GM12878 (cell line): ENCODE measurements at regions not wholly inside any gene's neighbourhood (a gene's known extent, or its start where the extent isn't known, plus 50 kb on each side); places are given as distances from the start of the nearest gene placed in this dataset.

Source experiments
- ATAC-seq: fragments of 200-7000 bp; cut with Tn5 transposase; 3 replicates; pipeline ENCODE4 v1.9.1; 2020; ENCODE audit warnings: mild to moderate bottlenecking, moderate library complexity
- BruUV-seq: library from RNA; stranded (reverse); fragments of 400-500 nt; replicated peaks from 2 replicates; lab custom pipeline; 2021; lab: Mats Ljungman, UMichigan
- CTCF ChIA-PET: fragments of 300-600 bp; sonication (Branson Sonifier 250); formaldehyde crosslinking; extraction: SDS; loops from one replicate; lab custom pipeline; 2021; ENCODE audit warnings: inconsistent platforms; lab: Yijun Ruan, JAX
- POLR2A ChIA-PET: fragments of 350-600 bp; formaldehyde crosslinking; extraction: SDS; loops from one replicate; lab custom pipeline; 2021; ENCODE audit warnings: inconsistent platforms; lab: Charles Lee
- RAD21 ChIA-PET: fragments of 300-600 bp; sonication (Branson Sonifier 250); formaldehyde crosslinking; loops from one replicate; lab custom pipeline; 2023; ENCODE audit warnings: antibody characterized with exemption; ENCODE audit not compliant: unreplicated experiment; lab: Charles Lee
- SMC1A ChIA-PET: fragments of 300-600 bp; sonication (Branson Sonifier 250); formaldehyde crosslinking; loops from one replicate; lab custom pipeline; 2023; ENCODE audit not compliant: unreplicated experiment, uncharacterized antibody; lab: Charles Lee
- DNase-seq: peaks from one replicate; pipeline ENCODE4 v3.0.0-alpha.2; 2011; ENCODE audit warnings: low read depth, low spot score
- FAIRE-seq: peaks from 3 replicates; lab custom pipeline; 2011; peaks lifted over from hg19 to GRCh38; lab: Jason Lieb, UNC
- H2AFZ ChIP-seq: 2 replicates; pipeline ENCODE4 v1.6.0; 2011; ENCODE audit warnings: low read depth, low read length, control low read depth; ENCODE audit not compliant: control insufficient read depth
- H3K27ac ChIP-seq: 2 replicates; pipeline ENCODE4 v1.5.1; 2011; ENCODE audit warnings: control low read depth; ENCODE audit not compliant: control insufficient read depth, insufficient read depth
- H3K27me3 ChIP-seq, 2 experiments: replicated peaks in 1 of 2; 2 replicates each; pipeline versions ENCODE4 v1.6.0 to v1.6.1; 2011; ENCODE audit warnings: low read length in 1 of 2; ENCODE audit not compliant: control insufficient read depth in 2 of 2, insufficient read depth in 2 of 2
- H3K36me3 ChIP-seq, 2 experiments: 2 replicates each; pipeline ENCODE4 v1.5.1; 2011; ENCODE audit warnings: low read length in 1 of 2; ENCODE audit not compliant: control insufficient read depth in 2 of 2, insufficient read depth in 2 of 2
- H3K4me1 ChIP-seq: 2 replicates; pipeline ENCODE4 v1.6.1; 2011; ENCODE audit warnings: mild to moderate bottlenecking, low read length, moderate library complexity, mixed read lengths; ENCODE audit not compliant: control insufficient read depth, insufficient read depth
- H3K4me2 ChIP-seq: 2 replicates; pipeline ENCODE4 v1.6.0; 2011; ENCODE audit warnings: control low read depth; ENCODE audit not compliant: control insufficient read depth, insufficient read depth
- H3K4me3 ChIP-seq: fragments of 200-600 bp; sonication (generic); 2 replicates; pipeline ENCODE4 v1.5.1; 2016
- H3K79me2 ChIP-seq: 2 replicates; pipeline ENCODE4 v1.6.0; 2011; ENCODE audit warnings: low read length; ENCODE audit not compliant: control insufficient read depth, insufficient read depth
- H3K9ac ChIP-seq: 2 replicates; pipeline ENCODE4 v1.8.0; 2011; ENCODE audit warnings: low read length, control low read depth, mixed read lengths; ENCODE audit not compliant: control insufficient read depth, insufficient read depth
- H3K9me3 ChIP-seq: replicated peaks from 3 replicates; pipeline ENCODE4 v1.5.1; 2011; ENCODE audit warnings: mild to moderate bottlenecking, low read length; ENCODE audit not compliant: control insufficient read depth, insufficient read depth
- H4K20me1 ChIP-seq: 2 replicates; pipeline ENCODE4 v1.6.0; 2011; ENCODE audit not compliant: control insufficient read depth, insufficient read depth
- ATF2 ChIP-seq: IDR thresholded peaks from 2 replicates; pipeline ENCODE4 v1.6.1; 2012; ENCODE audit warnings: low read length, inconsistent platforms
- BCL11A ChIP-seq: IDR thresholded peaks from 2 replicates; pipeline ENCODE4 v1.6.1; 2011; ENCODE audit warnings: low read depth, low read length
- BHLHE40 ChIP-seq, 2 experiments: fragments of 450-650 bp in 1 of 2; IDR thresholded peaks; 2 replicates each; pipeline ENCODE4 v1.6.1; 2011 to 2017; ENCODE audit warnings: low read depth in 2 of 2, borderline replicate concordance in 1 of 2, improper control_type of control experiment in 1 of 2, low read length in 1 of 2, mild to moderate bottlenecking in 1 of 2
- ELK1 ChIP-seq: IDR thresholded peaks from 2 replicates; pipeline ENCODE4 v1.6.1; 2012; ENCODE audit warnings: low read depth, low read length, improper control_type of control experiment
- IRF5 ChIP-seq: fragments of 450-650 bp; IDR thresholded peaks from 2 replicates; pipeline ENCODE4 v1.6.1; 2017; ENCODE audit warnings: borderline replicate concordance
- NFYA ChIP-seq: IDR thresholded peaks from 2 replicates; pipeline ENCODE4 v1.6.1; 2011; ENCODE audit warnings: low read depth, mild to moderate bottlenecking, low read length, improper control_type of control experiment, borderline replicate concordance
- TBL1XR1 ChIP-seq: IDR thresholded peaks from 2 replicates; pipeline ENCODE4 v1.6.1; 2012; ENCODE audit warnings: low read depth, low read length, improper control_type of control experiment
- ZBTB40 ChIP-seq: fragments of 450-650 bp; IDR thresholded peaks from 2 replicates; pipeline ENCODE4 v1.6.1; 2016; ENCODE audit warnings: mild to moderate bottlenecking, moderate library complexity, borderline replicate concordance
- WGBS: methylation state at CpG from one replicate; pipeline ENCODE4 v1.1.6; 2016; ENCODE audit warnings: low lambda C conversion rate; ENCODE audit not compliant: insufficient replicate concordance, insufficient coverage; ENCODE audit errors: missing lambda C conversion rate; 5-methylcytosine and 5-hydroxymethylcytosine counted together
- in situ Hi-C: fragments of 300-500 bp; cut with MboI; formaldehyde crosslinking; loops from 9 replicates; pipeline ENCODE4 v1.14.3; 2018; ENCODE audit warnings: mixed read lengths
- intact Hi-C: fragments of 100-400 bp; cut with micrococcal nuclease; formaldehyde crosslinking; loops from one replicate; pipeline ENCODE4 v1.14.2; 2022; ENCODE audit not compliant: unreplicated experiment

GRCh38 chr20:51334609-51335008, 207.9 kb downstream of the NFATC2 start (continued):
- TF ChIP-seq BHLHE40 (IDR thresholded peaks at IDR 0.05; ENCODE audit: borderline replicate concordance in 1 of 2, low read depth in 2 of 2, low read length in 1 of 2) = no peak
- TF ChIP-seq TBL1XR1 = no peak
- no peak for TF ChIP-seq NFYA

GRCh38 chr20:51333971-51334370, 208.5 kb downstream of the NFATC2 start:
- no peak overlapping the region for H3K27ac ChIP-seq
- ATAC-seq = no peak
- no peak overlapping the region for H3K4me2 ChIP-seq
- ChIA-PET POLR2A (no interaction called here), SMC1A (no interaction called here), CTCF (interaction anchor here (1.7 kb wide), 1 partner anchor 346 kb away, joined by 4 read pairs; no protein-coding TSS in a partner anchor), RAD21 (no interaction called here)
- H3K36me3 ChIP-seq = no peaks in the 10 kb centered on the region
- H2AFZ ChIP-seq = no peak overlapping the region
- H3K4me1 ChIP-seq = peaks cover 4% of the 10 kb centered on the region; the same call in 1 of the 2 replicates
- H3K9ac ChIP-seq = no peak overlapping the region
- no peak for TF ChIP-seq BCL11A
- TF ChIP-seq IRF5 = no peak
- no peak for TF ChIP-seq ZBTB40
- TF ChIP-seq ELK1 = no peak
- TF ChIP-seq ATF2 = no peak
- no peak overlapping the region for H3K4me3 ChIP-seq
- H3K27me3 ChIP-seq = no peaks in the 10 kb centered on the region; a peak in 2 of 4 replicates
- H4K20me1 ChIP-seq = no peaks in the 10 kb centered on the region
- no peak for DNase-seq
- in situ Hi-C loops = no loop called here
- no TSS peak for BruUV-seq
- 50% methylated on average over 14 of the region's 14 CpGs for WGBS
- intact Hi-C loops = no loop called here
- H3K79me2 ChIP-seq = no peaks in the 10 kb centered on the region
- H3K9me3 ChIP-seq = no peaks in the 10 kb centered on the region; the same call in 2 of the 3 replicates
- FAIRE-seq = no peak
